CD4-positive, CD25-positive, alpha-beta regulatory T cell (primary cell): ENCODE measurements at regions not wholly inside any gene's neighbourhood (a gene's known extent, or its start where the extent isn't known, plus 50 kb on each side); places are given as distances from the start of the nearest gene placed in this dataset.

Experiments used
- ATAC-seq, 2 donors: fragments of 150-1000 bp; cut with Tn5 transposase; one replicate each; pipeline ENCODE4 v1.10.0; 2021; ENCODE audit warnings: low read depth in 2 of 2, moderate number of reproducible peaks in 2 of 2, moderate library complexity in 1 of 2
- DNase-seq, 3 donors: peaks; one replicate each; pipeline versions ENCODE4 v3.0.0 to v3.0.0-alpha.2; 2012 to 2022; ENCODE audit warnings: mixed read lengths in 1 of 3
- H3K27ac ChIP-seq: one replicate; pipeline ENCODE4 v1.7.0; 2013; ENCODE audit warnings: mild to moderate bottlenecking, low read length; ENCODE audit not compliant: insufficient read depth, poor library complexity, severe bottlenecking
- H3K27me3 ChIP-seq: one replicate; pipeline ENCODE4 v1.7.0; 2013; ENCODE audit warnings: low read length; ENCODE audit not compliant: control insufficient read depth, insufficient read depth
- H3K36me3 ChIP-seq: one replicate; pipeline ENCODE4 v1.7.0; 2013; ENCODE audit warnings: mild to moderate bottlenecking, low read length, moderate library complexity; ENCODE audit not compliant: control insufficient read depth, insufficient read depth
- H3K4me1 ChIP-seq: 2 replicates; pipeline ENCODE4 v1.7.0; 2013; ENCODE audit warnings: mild to moderate bottlenecking, low read length; ENCODE audit not compliant: insufficient read depth, control insufficient read depth, poor library complexity, severe bottlenecking
- H3K4me3 ChIP-seq: one replicate; pipeline ENCODE4 v1.7.0; 2013; ENCODE audit warnings: low read depth, mild to moderate bottlenecking, low read length, moderate library complexity
- H3K9me3 ChIP-seq, 2 experiments: 1 replicate in 1 of 2; 2 replicates in 1 of 2; pipeline ENCODE4 v1.7.0; 2013; ENCODE audit warnings: low read length in 2 of 2, mild to moderate bottlenecking in 1 of 2, moderate library complexity in 1 of 2; ENCODE audit not compliant: control insufficient read depth in 2 of 2
- H3K27ac Mint-ChIP-seq, 3 donors: one replicate each; pipeline ENCODE4 v1.8.0; 2020 to 2022; ENCODE audit warnings: mild to moderate bottlenecking in 3 of 3, mixed read lengths in 3 of 3, moderate library complexity in 2 of 3
- H3K27me3 Mint-ChIP-seq: one replicate; pipeline ENCODE4 v1.8.0; 2022; ENCODE audit warnings: mild to moderate bottlenecking, mixed read lengths
- H3K36me3 Mint-ChIP-seq: one replicate; pipeline ENCODE4 v1.8.0; 2020; ENCODE audit warnings: mixed read lengths
- H3K4me1 Mint-ChIP-seq, 4 donors: one replicate each; pipeline ENCODE4 v1.8.0; 2020 to 2022; ENCODE audit warnings: mixed read lengths in 4 of 4, mild to moderate bottlenecking in 1 of 4
- H3K4me3 Mint-ChIP-seq, 4 donors: one replicate each; pipeline ENCODE4 v1.8.0; 2020 to 2022; ENCODE audit warnings: mild to moderate bottlenecking in 4 of 4, mixed read lengths in 4 of 4, moderate library complexity in 3 of 4
- H3K9me3 Mint-ChIP-seq, 7 donors: one replicate each; pipeline ENCODE4 v1.8.0; 2020 to 2022; ENCODE audit warnings: mixed read lengths in 7 of 7, mild to moderate bottlenecking in 3 of 7, moderate library complexity in 2 of 7

GRCh38 chr10:130531312-130531711 is 395.1 kb downstream of the GLRX3 start:
- H3K27me3 Mint-ChIP-seq = no peaks in the 10 kb centered on the region
- H3K36me3 Mint-ChIP-seq = no peaks in the 10 kb centered on the region
- Histone ChIP-seq H3K9me3 (no peaks in the 10 kb centered on the region), H3K4me3 (no peak overlapping the region), H3K4me1 (no peaks in the 10 kb centered on the region), H3K36me3 (no peaks in the 10 kb centered on the region), H3K27ac (no peak overlapping the region), H3K27me3 (no peaks in the 10 kb centered on the region)
- ATAC-seq (no peak), DNase-seq (no peak)
- no peak overlapping the region for H3K4me3 Mint-ChIP-seq
- no peak overlapping the region for H3K27ac Mint-ChIP-seq
- no peaks in the 10 kb centered on the region for H3K4me1 Mint-ChIP-seq
- H3K9me3 Mint-ChIP-seq = peaks cover 0 to 3% (median 1%) of the 10 kb centered on the region in 7 donors

GRCh38 chr10:130541090-130541489 is 404.9 kb downstream of the GLRX3 start:
- H3K36me3 Mint-ChIP-seq = no peaks in the 10 kb centered on the region
- no peaks in the 10 kb centered on the region for H3K27me3 Mint-ChIP-seq
- Histone ChIP-seq H3K27ac (no peak overlapping the region), H3K4me1 (no peaks in the 10 kb centered on the region), H3K4me3 (no peak overlapping the region), H3K9me3 (no peaks in the 10 kb centered on the region), H3K27me3 (no peaks in the 10 kb centered on the region), H3K36me3 (no peaks in the 10 kb centered on the region)
- no peak for DNase-seq
- no peak overlapping the region for H3K27ac Mint-ChIP-seq
- peaks cover 0 to 6% (median 4%) of the 10 kb centered on the region in 7 donors for H3K9me3 Mint-ChIP-seq
- H3K4me1 Mint-ChIP-seq = no peaks in the 10 kb centered on the region
- H3K4me3 Mint-ChIP-seq = no peak overlapping the region
- no peak for ATAC-seq

DNA sequence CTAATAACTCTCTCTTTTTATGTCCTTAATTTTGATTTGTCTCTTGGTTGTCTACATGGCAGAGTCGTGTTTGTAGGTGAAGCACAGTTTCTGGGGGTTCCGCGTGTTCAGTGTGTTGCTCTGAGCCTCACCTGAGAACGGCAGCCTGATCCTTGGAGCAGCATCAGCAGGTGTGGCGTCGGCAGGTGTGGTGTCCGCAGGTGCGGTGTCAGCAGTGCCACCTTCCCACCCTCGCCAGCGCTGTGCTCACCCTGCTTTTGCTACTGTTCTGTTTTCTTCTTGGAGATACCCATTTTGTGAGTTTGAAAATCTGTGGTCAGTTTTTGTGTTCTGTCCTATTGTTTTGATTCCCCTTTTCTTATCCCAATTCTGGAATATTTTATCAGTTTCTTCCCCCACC is 406.6 kb downstream of the GLRX3 start:
- Mint-ChIP-seq H3K27me3 (no peaks in the 10 kb centered on the region), H3K27ac (no peak overlapping the region), H3K4me3 (no peak overlapping the region), H3K9me3 (peaks cover 0 to 4% (median 1%) of the 10 kb centered on the region in 7 donors), H3K36me3 (no peaks in the 10 kb centered on the region), H3K4me1 (no peaks in the 10 kb centered on the region)
- no peak for DNase-seq
- H3K27ac ChIP-seq = no peak overlapping the region
- no peak for ATAC-seq
- H3K27me3 ChIP-seq = no peaks in the 10 kb centered on the region
- no peaks in the 10 kb centered on the region for H3K9me3 ChIP-seq
- no peaks in the 10 kb centered on the region for H3K36me3 ChIP-seq
- H3K4me1 ChIP-seq = no peaks in the 10 kb centered on the region
- no peak overlapping the region for H3K4me3 ChIP-seq

DNA sequence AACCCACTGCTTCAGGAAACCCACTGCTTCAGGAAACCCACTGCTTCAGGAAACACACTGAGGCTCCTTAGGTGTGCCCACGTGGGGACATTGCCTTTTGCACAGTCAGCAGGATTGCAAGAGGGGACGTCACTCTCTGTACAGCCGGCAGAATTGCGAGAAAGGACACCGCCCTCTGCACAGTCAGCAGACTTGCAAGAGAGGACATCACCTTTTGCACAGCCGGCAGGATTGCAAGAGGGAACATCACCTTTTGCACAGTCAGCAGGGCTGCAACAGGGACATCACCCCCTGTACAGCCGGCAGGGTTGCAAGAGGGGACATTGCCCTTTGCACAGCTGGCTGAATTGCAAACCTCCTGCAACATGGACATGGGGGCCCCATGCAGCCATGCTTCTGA is 407.6 kb downstream of the GLRX3 start:
- Mint-ChIP-seq H3K9me3 (no peaks in the 10 kb centered on the region), H3K27me3 (no peaks in the 10 kb centered on the region), H3K36me3 (no peaks in the 10 kb centered on the region), H3K4me1 (no peaks in the 10 kb centered on the region), H3K4me3 (no peak overlapping the region), H3K27ac (no peak overlapping the region)
- DNase-seq = no peak
- no peak for ATAC-seq
- H3K27ac ChIP-seq = no peak overlapping the region
- no peaks in the 10 kb centered on the region for H3K27me3 ChIP-seq
- H3K36me3 ChIP-seq = no peaks in the 10 kb centered on the region
- H3K9me3 ChIP-seq = no peaks in the 10 kb centered on the region
- no peak overlapping the region for H3K4me3 ChIP-seq
- H3K4me1 ChIP-seq = no peaks in the 10 kb centered on the region

- H3K9me3 ChIP-seq = no peaks in the 10 kb centered on the region
- H3K27me3 Mint-ChIP-seq = no peaks in the 10 kb centered on the region
- no peak overlapping the region for H3K4me3 ChIP-seq
- H3K4me1 ChIP-seq = no peaks in the 10 kb centered on the region
- no peaks in the 10 kb centered on the region for H3K27me3 ChIP-seq
- DNase-seq = no peak
- no peak overlapping the region for H3K27ac Mint-ChIP-seq
- H3K9me3 Mint-ChIP-seq = no peaks in the 10 kb centered on the region
- H3K4me3 Mint-ChIP-seq = no peak overlapping the region
- H3K36me3 Mint-ChIP-seq = no peaks in the 10 kb centered on the region
- ATAC-seq = no peak
- no peak overlapping the region for H3K27ac ChIP-seq
- H3K4me1 Mint-ChIP-seq = no peaks in the 10 kb centered on the region
- no peaks in the 10 kb centered on the region for H3K36me3 ChIP-seq
These were observed 408.9 kb downstream of the GLRX3 start for GRCh38 chr10:130545122-130545521.

GRCh38 chr10:130545697-130546096 is 409.5 kb downstream of the GLRX3 start:
- DNase-seq (no peak), ATAC-seq (no peak)
- no peaks in the 10 kb centered on the region for H3K4me1 ChIP-seq
- H3K27ac Mint-ChIP-seq = no peak overlapping the region
- H3K4me3 ChIP-seq = no peak overlapping the region
- H3K9me3 Mint-ChIP-seq = no peaks in the 10 kb centered on the region
- H3K36me3 Mint-ChIP-seq = no peaks in the 10 kb centered on the region
- H3K4me1 Mint-ChIP-seq = no peaks in the 10 kb centered on the region
- no peak overlapping the region for H3K4me3 Mint-ChIP-seq
- no peaks in the 10 kb centered on the region for H3K9me3 ChIP-seq
- no peaks in the 10 kb centered on the region for H3K27me3 Mint-ChIP-seq
- no peak overlapping the region for H3K27ac ChIP-seq
- H3K27me3 ChIP-seq = no peaks in the 10 kb centered on the region
- no peaks in the 10 kb centered on the region for H3K36me3 ChIP-seq

DNA sequence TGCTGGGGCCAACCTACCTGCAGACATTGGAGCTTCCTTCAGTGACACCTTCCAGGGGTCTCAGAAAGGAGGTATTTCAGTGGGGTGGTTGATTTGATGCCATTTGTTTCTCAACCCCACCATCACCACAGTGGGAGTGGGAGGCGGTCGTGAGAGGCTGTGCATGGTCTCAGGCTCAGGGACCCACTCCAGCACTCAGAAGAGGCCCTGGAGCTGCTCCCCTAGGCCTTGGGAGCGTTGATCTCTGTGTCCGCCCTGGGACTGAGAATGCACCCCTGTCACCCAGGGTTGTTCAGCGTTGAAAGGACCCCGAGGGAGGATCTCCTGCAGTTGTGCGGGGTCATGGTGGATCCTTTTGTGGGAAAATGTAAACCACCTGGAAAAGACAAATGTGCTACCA is 410.6 kb downstream of the GLRX3 start:
- Histone ChIP-seq H3K27me3 (no peaks in the 10 kb centered on the region), H3K9me3 (no peaks in the 10 kb centered on the region), H3K36me3 (no peaks in the 10 kb centered on the region), H3K4me3 (no peak overlapping the region), H3K27ac (no peak overlapping the region), H3K4me1 (no peaks in the 10 kb centered on the region)
- Mint-ChIP-seq H3K9me3 (no peaks in the 10 kb centered on the region), H3K4me1 (no peaks in the 10 kb centered on the region), H3K4me3 (no peak overlapping the region), H3K27ac (no peak overlapping the region), H3K36me3 (no peaks in the 10 kb centered on the region), H3K27me3 (no peaks in the 10 kb centered on the region)
- DNase-seq = no peak
- ATAC-seq = no peak

- H3K4me1 ChIP-seq = no peaks in the 10 kb centered on the region
- ATAC-seq (no peak), DNase-seq (no peak)
- no peak overlapping the region for H3K4me3 ChIP-seq
- no peaks in the 10 kb centered on the region for H3K27me3 ChIP-seq
- H3K36me3 ChIP-seq = no peaks in the 10 kb centered on the region
- H3K36me3 Mint-ChIP-seq = no peaks in the 10 kb centered on the region
- no peak overlapping the region for H3K27ac ChIP-seq
- H3K4me3 Mint-ChIP-seq = no peak overlapping the region
- no peaks in the 10 kb centered on the region for H3K9me3 ChIP-seq
- no peaks in the 10 kb centered on the region for H3K27me3 Mint-ChIP-seq
- H3K27ac Mint-ChIP-seq = no peak overlapping the region
- H3K4me1 Mint-ChIP-seq = no peaks in the 10 kb centered on the region
- no peaks in the 10 kb centered on the region for H3K9me3 Mint-ChIP-seq
These were observed 411.2 kb downstream of the GLRX3 start for GRCh38 chr10:130547368-130547767.
